ENCODE measurements at regions not wholly inside any gene's neighbourhood (a gene's known extent, or its start where the extent isn't known, plus 50 kb on each side); places are given as distances from the start of the nearest gene placed in this dataset.

GRCh38 chr13:88674841-88675240, 1003.7 kb downstream of the SLITRK5 start:
- Histone ChIP-seq H3K4me3 (no peak overlapping the region), H3K36me3 (ENCODE audit: insufficient read depth, low read length) (no peaks in the 10 kb centered on the region), H3K27ac (no peak overlapping the region; the same call in 1 of the 2 replicates), H3K9ac (ENCODE audit: insufficient read length) (no peak overlapping the region), H3K9me3 (ENCODE audit: low read depth, low read length) (no peaks in the 10 kb centered on the region)
- no peak for TF ChIP-seq EZH2 (IDR thresholded peaks at IDR 0.05)
- TF ChIP-seq POLR2AphosphoS5 (IDR thresholded peaks at IDR 0.05; ENCODE audit: borderline replicate concordance, low read depth, low read length) = no peak
- TF ChIP-seq FOXP2 (optimal IDR thresholded peaks at IDR 0.05; ENCODE audit: control extremely low read depth, extremely low read length, insufficient read depth) = no peak
- no peak for DNase-seq (ENCODE audit: low read depth, low spot score)

DNA sequence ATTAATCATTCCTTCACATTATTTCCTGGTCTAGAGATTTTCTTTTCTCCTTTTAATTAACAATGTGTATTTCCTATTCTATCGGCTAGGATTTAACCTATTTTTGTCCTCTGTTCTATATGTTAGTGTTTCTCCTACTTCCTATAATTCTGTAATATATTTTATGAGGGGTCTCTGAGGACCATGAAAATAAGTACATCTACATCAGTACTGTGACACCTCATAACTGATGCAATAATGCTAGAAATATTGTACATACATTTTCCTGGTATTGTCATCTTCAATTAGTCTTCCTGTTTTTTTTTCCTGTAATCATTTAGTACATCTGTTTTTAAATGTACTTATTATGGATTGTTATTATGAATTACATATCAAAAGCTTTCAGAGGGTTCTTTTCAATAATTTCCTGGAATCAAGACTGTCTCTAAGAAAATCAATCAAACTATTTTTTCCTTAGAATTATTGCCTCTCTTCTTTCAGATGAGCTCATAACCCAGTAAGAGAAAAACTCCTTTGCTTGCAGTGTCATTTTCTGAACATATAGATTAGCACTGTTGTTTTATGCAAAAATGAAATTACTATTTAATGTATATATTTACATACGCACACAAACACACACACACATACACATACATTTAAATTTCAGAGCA, 1004.3 kb downstream of the SLITRK5 start:
- Histone ChIP-seq H3K9me3 (ENCODE audit: low read depth, low read length) (no peaks in the 10 kb centered on the region), H3K9ac (ENCODE audit: insufficient read length) (no peak overlapping the region), H3K27ac (no peak overlapping the region; the same call in 1 of the 2 replicates), H3K36me3 (ENCODE audit: insufficient read depth, low read length) (no peaks in the 10 kb centered on the region), H3K4me3 (no peak overlapping the region)
- TF ChIP-seq EZH2 (IDR thresholded peaks at IDR 0.05) = no peak
- no peak for TF ChIP-seq POLR2AphosphoS5 (IDR thresholded peaks at IDR 0.05; ENCODE audit: borderline replicate concordance, low read depth, low read length)
- TF ChIP-seq FOXP2 (optimal IDR thresholded peaks at IDR 0.05; ENCODE audit: control extremely low read depth, extremely low read length, insufficient read depth) = no peak
- DNase-seq (ENCODE audit: low read depth, low spot score) = no peak

- DNase-seq (ENCODE audit: low read depth, low spot score) = no peak
- no peak overlapping the region for H3K27ac ChIP-seq
- H3K9me3 ChIP-seq (ENCODE audit: low read depth, low read length) = no peaks in the 10 kb centered on the region
- TF ChIP-seq POLR2AphosphoS5 (IDR thresholded peaks at IDR 0.05; ENCODE audit: borderline replicate concordance, low read depth, low read length) (no peak), EZH2 (IDR thresholded peaks at IDR 0.05) (no peak), FOXP2 (optimal IDR thresholded peaks at IDR 0.05; ENCODE audit: control extremely low read depth, extremely low read length, insufficient read depth) (no peak)
- no peak overlapping the region for H3K4me3 ChIP-seq
- H3K36me3 ChIP-seq (ENCODE audit: insufficient read depth, low read length) = no peaks in the 10 kb centered on the region
- H3K9ac ChIP-seq (ENCODE audit: insufficient read length) = no peak overlapping the region
Measured at GRCh38 chr13:88676016-88676415, 1004.8 kb downstream of the SLITRK5 start.

DNA sequence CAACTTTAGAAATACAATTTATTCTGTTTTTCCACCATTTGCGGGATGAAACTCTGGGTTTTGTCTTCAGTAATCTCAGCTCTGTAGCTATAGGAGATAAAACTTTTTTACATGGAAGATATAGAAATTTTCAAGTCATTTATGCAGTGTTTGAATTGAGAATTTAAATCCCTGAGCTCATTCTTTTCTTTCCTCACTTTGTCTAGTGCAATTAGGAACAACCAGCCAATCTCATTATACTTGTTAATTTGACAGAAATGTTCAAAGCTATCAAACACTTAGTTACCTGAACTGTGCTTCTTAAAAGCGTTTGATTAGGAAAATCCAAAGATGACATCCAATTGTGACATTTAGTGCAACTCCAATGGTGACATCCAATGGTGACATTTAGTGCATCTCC, 1014.3 kb downstream of the SLITRK5 start:
- TF ChIP-seq FOXP2 (optimal IDR thresholded peaks at IDR 0.05; ENCODE audit: control extremely low read depth, extremely low read length, insufficient read depth) (no peak), EZH2 (IDR thresholded peaks at IDR 0.05) (no peak), POLR2AphosphoS5 (IDR thresholded peaks at IDR 0.05; ENCODE audit: borderline replicate concordance, low read depth, low read length) (no peak)
- no peak overlapping the region for H3K9ac ChIP-seq (ENCODE audit: insufficient read length)
- no peak overlapping the region for H3K4me3 ChIP-seq
- no peak overlapping the region for H3K27ac ChIP-seq
- H3K9me3 ChIP-seq (ENCODE audit: low read depth, low read length) = no peaks in the 10 kb centered on the region
- H3K36me3 ChIP-seq (ENCODE audit: insufficient read depth, low read length) = no peaks in the 10 kb centered on the region
- no peak for DNase-seq (ENCODE audit: low read depth, low spot score)

DNA sequence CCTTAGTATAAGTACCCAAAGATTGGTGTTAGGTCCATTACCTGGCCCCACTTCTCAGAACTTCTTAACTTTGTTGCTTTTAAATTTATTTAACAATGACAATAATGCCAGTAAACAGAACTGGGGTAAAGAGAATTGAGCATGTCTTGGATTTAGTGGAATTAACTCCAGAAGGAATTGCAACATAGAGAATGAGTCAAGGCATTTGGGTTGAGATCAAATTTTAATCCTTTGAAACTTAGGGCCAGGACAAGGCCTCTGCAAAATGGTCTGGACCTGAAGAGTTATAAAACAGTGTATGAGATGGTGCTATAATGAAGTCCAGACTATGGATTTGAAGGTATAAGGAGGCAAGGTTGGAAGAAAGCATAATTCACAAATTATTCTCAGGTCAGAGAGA, 1030.4 kb downstream of the SLITRK5 start:
- no peak for DNase-seq (ENCODE audit: low read depth, low spot score)
- no peak overlapping the region for H3K27ac ChIP-seq
- TF ChIP-seq POLR2AphosphoS5 (IDR thresholded peaks at IDR 0.05; ENCODE audit: borderline replicate concordance, low read depth, low read length) (no peak), FOXP2 (optimal IDR thresholded peaks at IDR 0.05; ENCODE audit: control extremely low read depth, extremely low read length, insufficient read depth) (no peak), EZH2 (IDR thresholded peaks at IDR 0.05) (no peak)
- no peaks in the 10 kb centered on the region for H3K9me3 ChIP-seq (ENCODE audit: low read depth, low read length)
- H3K36me3 ChIP-seq (ENCODE audit: insufficient read depth, low read length) = no peaks in the 10 kb centered on the region
- H3K9ac ChIP-seq (ENCODE audit: insufficient read length) = no peak overlapping the region
- H3K4me3 ChIP-seq = no peak overlapping the region

DNA sequence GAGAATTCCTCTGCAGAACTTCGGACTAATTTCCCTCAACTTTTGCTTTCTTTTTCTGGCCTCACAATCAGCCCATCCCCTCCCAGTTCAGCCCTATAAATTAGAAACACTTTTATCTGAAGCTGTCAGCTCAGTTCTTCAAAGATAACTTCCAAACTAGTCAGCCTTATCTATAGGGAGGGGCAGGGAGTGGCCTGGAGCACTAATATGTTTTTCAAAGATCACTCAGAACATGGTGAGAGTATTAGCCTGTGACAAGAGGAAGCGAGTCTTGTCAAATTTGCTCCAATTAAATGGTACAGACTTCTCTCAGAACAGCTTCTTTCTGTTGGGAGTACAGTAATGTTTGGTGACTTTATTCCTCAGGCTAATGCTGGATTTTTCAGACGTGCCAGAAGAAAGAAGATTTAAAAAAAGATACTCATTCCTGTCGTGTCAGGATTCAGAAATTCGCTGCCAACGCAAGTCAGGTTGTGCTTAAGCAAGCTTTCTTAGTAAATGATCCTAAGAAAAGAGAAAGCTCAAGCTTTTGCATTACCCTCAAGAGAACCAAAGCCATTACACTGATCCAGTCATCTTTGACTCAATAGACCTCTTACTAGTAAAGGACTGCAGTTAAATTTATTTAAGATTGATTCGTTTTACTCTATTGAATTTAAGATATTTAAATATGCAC, 1033.6 kb downstream of the SLITRK5 start:
- H3K9ac ChIP-seq (ENCODE audit: insufficient read length) = no peak overlapping the region
- no peak overlapping the region for H3K27ac ChIP-seq
- TF ChIP-seq EZH2 (IDR thresholded peaks at IDR 0.05) (no peak), POLR2AphosphoS5 (IDR thresholded peaks at IDR 0.05; ENCODE audit: borderline replicate concordance, low read depth, low read length) (no peak), FOXP2 (optimal IDR thresholded peaks at IDR 0.05; ENCODE audit: control extremely low read depth, extremely low read length, insufficient read depth) (no peak)
- H3K9me3 ChIP-seq (ENCODE audit: low read depth, low read length) = no peaks in the 10 kb centered on the region
- no peak for DNase-seq (ENCODE audit: low read depth, low spot score)
- no peaks in the 10 kb centered on the region for H3K36me3 ChIP-seq (ENCODE audit: insufficient read depth, low read length)
- no peak overlapping the region for H3K4me3 ChIP-seq

DNA sequence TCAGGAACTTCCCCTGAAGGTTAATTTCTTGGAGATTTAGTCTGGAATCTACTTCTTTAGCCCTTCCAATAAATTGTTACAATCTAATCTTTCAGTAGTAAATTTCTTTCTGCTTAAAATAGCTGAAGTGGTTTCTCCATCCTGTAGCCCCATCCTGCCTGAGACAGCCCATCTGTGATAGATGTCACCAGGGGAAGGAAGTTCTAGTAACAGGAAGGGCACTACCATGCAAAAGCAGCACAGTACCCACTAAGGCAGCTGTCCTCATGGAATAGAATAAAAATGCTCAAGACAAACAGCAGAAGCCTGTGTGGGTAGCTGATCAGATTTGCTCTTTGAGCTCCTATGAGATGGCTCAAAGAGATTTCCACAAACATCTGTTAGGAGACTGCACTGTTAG, 1036.5 kb downstream of the SLITRK5 start:
- no peaks in the 10 kb centered on the region for H3K36me3 ChIP-seq (ENCODE audit: insufficient read depth, low read length)
- H3K9me3 ChIP-seq (ENCODE audit: low read depth, low read length) = no peaks in the 10 kb centered on the region
- no peak overlapping the region for H3K27ac ChIP-seq
- DNase-seq (ENCODE audit: low read depth, low spot score) = no peak
- H3K9ac ChIP-seq (ENCODE audit: insufficient read length) = no peak overlapping the region
- no peak overlapping the region for H3K4me3 ChIP-seq
- TF ChIP-seq EZH2 (IDR thresholded peaks at IDR 0.05) (no peak), POLR2AphosphoS5 (IDR thresholded peaks at IDR 0.05; ENCODE audit: borderline replicate concordance, low read depth, low read length) (no peak), FOXP2 (optimal IDR thresholded peaks at IDR 0.05; ENCODE audit: control extremely low read depth, extremely low read length, insufficient read depth) (no peak)

DNA sequence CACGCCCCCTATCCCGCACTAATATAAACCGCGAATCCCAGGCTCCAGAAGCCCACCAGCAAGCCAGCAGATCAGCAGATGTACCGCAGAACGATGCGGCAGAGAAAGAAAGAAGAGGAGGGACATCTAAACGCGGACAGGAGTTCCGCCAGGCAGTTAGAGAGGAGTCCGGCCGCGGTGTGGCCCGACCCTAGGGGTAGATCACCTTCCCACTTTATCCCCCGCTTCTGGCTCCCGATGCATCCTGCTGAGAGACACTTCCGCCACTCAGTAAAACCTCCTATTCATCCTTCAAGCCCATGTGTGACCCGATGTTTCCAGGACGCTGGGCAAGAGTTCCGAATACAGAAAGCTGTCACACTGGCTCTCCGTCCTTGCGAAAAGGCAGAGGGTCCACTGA, 1046.8 kb downstream of the SLITRK5 start:
- DNase-seq (ENCODE audit: low read depth, low spot score) = no peak
- TF ChIP-seq EZH2 (IDR thresholded peaks at IDR 0.05) (no peak), FOXP2 (optimal IDR thresholded peaks at IDR 0.05; ENCODE audit: control extremely low read depth, extremely low read length, insufficient read depth) (no peak), POLR2AphosphoS5 (IDR thresholded peaks at IDR 0.05; ENCODE audit: borderline replicate concordance, low read depth, low read length) (no peak)
- Histone ChIP-seq H3K27ac (no peak overlapping the region), H3K36me3 (ENCODE audit: insufficient read depth, low read length) (no peaks in the 10 kb centered on the region), H3K9ac (ENCODE audit: insufficient read length) (no peak overlapping the region), H3K9me3 (ENCODE audit: low read depth, low read length) (peaks cover 2% of the 10 kb centered on the region; the same call in 1 of the 2 replicates), H3K4me3 (no peak overlapping the region)
